ENCODE measurements at regions not wholly inside any gene's neighbourhood (a gene's known extent, or its start where the extent isn't known, plus 50 kb on each side); places are given as distances from the start of the nearest gene placed in this dataset.
"Not testable (repeated sequence)": the region's sequence is repeated elsewhere in the genome, so short reads cannot be mapped to it uniquely, and the experiment has no call there.

DNA sequence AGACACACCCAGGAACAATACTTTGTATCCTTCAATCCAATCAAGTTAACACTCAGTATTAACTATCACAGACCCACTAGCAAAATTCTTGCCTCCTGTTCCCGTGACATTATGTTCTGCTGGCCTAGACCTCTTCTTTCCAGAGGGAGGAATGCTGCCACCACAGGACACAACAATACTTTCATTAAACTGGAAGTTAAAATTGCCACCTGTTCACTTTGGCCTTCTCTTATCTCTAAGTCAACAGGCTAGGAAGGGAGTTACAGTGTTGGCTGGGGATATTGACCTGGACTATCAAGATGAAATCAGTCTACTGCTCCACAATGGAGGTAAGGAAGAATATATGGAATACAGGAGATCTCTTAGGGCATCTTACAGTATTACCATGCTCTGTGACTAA, 1000.4 kb upstream of the GBE1 start:
- no peak for DNase-seq (ENCODE audit: low read depth)

- DNase-seq (ENCODE audit: low read depth) = no peak
Observed at GRCh38 chr3:82745544-82745943, 984.1 kb upstream of the GBE1 start.

- no peak for DNase-seq (ENCODE audit: low read depth)
Observed at GRCh38 chr3:82743196-82743595, 981.8 kb upstream of the GBE1 start.

GRCh38 chr3:82741346-82741745, 979.9 kb upstream of the GBE1 start:
- no peak for DNase-seq (ENCODE audit: low read depth)

DNA sequence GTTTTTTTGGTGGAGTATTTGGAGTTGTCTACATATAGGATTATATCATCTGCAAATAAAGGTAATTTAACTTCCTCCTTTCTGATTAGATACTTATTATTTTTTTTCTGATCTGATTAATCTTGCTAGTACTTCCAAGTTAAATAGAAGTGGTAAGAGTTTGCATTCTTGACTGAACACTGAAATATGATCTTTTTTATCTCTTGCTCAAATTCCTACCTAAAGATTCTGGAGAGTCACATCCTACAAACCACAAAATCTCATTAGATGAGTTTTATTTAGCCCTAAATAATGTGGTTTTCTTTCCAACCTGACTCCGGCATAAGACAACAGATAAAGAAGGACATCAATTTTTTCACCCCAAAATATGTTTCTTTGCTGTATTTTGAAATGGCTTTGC, 977.9 kb upstream of the GBE1 start:
- no peak for DNase-seq (ENCODE audit: low read depth)

- no peak for DNase-seq (ENCODE audit: low read depth)
Observed at GRCh38 chr3:82736696-82737277, 975.3 kb upstream of the GBE1 start.

- no peak for DNase-seq (ENCODE audit: low read depth)
Observed at GRCh38 chr3:82715091-82715856, 953.8 kb upstream of the GBE1 start.

- DNase-seq (ENCODE audit: low read depth) = no peak
Observed at GRCh38 chr3:82707035-82707434, 945.6 kb upstream of the GBE1 start.

GRCh38 chr3:82685761-82686160, 924.3 kb upstream of the GBE1 start:
- no peak for DNase-seq (ENCODE audit: low read depth)

DNA sequence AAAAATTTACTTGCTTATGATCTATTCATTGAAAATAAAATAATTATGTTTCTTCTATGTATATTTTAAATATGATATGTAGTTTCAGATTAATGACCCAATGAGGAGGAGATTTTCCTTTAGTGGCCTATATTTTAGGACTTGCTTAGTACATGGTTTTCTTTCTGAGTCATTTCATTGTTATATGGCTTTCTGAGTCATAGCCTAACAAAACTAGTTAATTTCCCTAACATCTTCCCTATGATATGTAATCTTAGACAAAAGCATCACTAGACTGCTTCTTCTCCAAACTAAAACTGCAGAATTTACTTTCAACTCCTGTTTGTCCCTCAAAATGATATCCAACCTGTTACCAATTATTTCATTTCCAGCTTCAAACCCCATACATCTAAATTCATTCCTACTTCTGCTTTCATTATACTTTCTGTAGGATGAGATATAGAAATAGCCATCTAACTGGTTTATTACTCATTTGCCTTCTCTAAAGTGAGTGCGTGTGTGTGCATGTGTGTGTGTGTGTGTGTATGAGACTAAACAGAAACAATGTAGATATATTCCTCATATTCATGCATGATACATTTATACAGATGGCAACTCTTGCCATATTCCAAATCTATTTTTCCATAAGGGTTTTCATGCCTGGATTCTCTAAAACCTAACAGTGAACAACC, 915.0 kb upstream of the GBE1 start:
- no peak for DNase-seq (ENCODE audit: low read depth)

DNA sequence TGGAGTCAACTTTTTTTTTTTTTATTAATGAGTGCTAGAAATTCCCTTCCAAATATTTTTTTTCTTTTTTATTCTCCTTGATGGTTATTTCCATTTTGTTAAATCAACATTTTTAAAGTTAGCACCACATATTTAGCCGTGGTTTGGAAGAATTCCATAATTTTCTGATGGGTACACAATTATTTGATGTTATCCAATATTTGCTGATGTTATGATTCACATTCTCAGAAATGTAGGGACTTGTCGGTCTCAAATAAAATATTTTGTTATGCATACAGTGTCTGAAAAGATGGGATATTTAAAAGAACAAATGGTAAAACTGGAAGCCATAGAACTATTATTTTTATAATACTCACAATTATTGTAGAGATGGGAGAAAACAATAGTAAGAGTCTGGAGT, 911.5 kb upstream of the GBE1 start:
- no peak for DNase-seq (ENCODE audit: low read depth)

GRCh38 chr3:82671466-82671865, 910.0 kb upstream of the GBE1 start:
- DNase-seq (ENCODE audit: low read depth) = no peak

GRCh38 chr3:82654708-82655107, 893.3 kb upstream of the GBE1 start:
- no peak for DNase-seq (ENCODE audit: low read depth)

GRCh38 chr3:82643948-82644347, 882.5 kb upstream of the GBE1 start:
- DNase-seq (ENCODE audit: low read depth) = no peak

GRCh38 chr3:82641701-82642100, 880.3 kb upstream of the GBE1 start:
- DNase-seq (ENCODE audit: low read depth) = no peak

GRCh38 chr3:82640254-82640653, 878.8 kb upstream of the GBE1 start:
- no peak for DNase-seq (ENCODE audit: low read depth)

- no peak for DNase-seq (ENCODE audit: low read depth)
Observed at GRCh38 chr3:82637574-82637973, 876.1 kb upstream of the GBE1 start.

- DNase-seq (ENCODE audit: low read depth) = no peak
Observed at GRCh38 chr3:82636177-82636576, 874.7 kb upstream of the GBE1 start.

GRCh38 chr3:82633319-82633718, 871.9 kb upstream of the GBE1 start:
- no peak for DNase-seq (ENCODE audit: low read depth)

- DNase-seq (ENCODE audit: low read depth) = no peak
Observed at GRCh38 chr3:82629937-82630336, 868.5 kb upstream of the GBE1 start.

- no peak for DNase-seq (ENCODE audit: low read depth)
Observed at GRCh38 chr3:82628385-82629014, 867.1 kb upstream of the GBE1 start.

DNA sequence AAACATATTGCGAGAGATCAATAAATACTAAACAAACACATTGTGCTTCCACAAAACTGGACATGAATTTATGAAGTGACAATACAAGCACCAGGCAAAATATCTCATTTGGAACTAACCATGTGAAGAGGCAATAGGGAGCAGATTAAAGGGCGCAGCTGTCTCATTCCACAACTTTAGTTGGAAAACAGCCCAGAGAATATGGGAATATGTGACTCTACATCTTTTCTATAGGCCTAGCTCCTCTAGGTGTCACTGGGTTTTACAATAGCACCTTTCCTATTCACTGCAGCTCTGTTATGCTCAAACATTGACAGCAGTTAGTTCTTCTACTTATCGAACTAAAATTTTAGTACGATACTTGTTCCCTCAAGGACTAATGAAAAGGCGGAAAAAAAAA, 866.3 kb upstream of the GBE1 start:
- no peak for DNase-seq (ENCODE audit: low read depth)

DNA sequence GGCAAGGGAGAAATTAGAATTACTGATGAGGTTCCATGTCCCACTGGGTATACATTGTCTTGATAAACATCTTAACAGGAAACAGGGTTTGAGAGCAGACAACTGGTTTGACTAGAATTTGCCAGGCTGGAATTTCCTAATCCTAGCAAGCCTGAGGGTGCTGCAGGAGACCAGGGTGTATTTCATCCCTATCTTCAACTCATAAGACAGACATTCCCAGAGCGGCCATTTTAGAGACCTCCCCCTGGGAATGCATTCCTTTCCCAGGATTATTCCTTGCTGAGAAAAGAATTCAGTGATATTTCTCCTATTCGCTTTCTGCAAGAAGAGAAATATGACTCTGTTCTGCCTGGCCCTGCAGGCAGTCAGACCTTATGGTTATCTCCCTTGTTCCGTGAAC, 859.3 kb upstream of the GBE1 start:
- not testable (repeated sequence) for DNase-seq (ENCODE audit: low read depth)
